DMS53 treated with DMSO at 0.1 percent for 48 hours (cell line): ENCODE measurements at regions not wholly inside any gene's neighbourhood (a gene's known extent, or its start where the extent isn't known, plus 50 kb on each side); places are given as distances from the start of the nearest gene placed in this dataset.
"Not testable (repeated sequence)": the region's sequence is repeated elsewhere in the genome, so short reads cannot be mapped to it uniquely, and the experiment has no call there.

Experiments
- DNase-seq: peaks from one replicate; lab custom pipeline; 2025; ENCODE audit not compliant: unreplicated experiment; lab: John Stamatoyannopoulos, UW

GRCh38 chr16:9610727-9611126 is 519.3 kb downstream of the HAPSTR1 start:
- DNase-seq: no peak

GRCh38 chr16:9612267-9612666 is 520.8 kb downstream of the HAPSTR1 start:
- no peak for DNase-seq

GRCh38 chr16:9614389-9614788 is 522.9 kb downstream of the HAPSTR1 start:
- DNase-seq: no peak

DNA sequence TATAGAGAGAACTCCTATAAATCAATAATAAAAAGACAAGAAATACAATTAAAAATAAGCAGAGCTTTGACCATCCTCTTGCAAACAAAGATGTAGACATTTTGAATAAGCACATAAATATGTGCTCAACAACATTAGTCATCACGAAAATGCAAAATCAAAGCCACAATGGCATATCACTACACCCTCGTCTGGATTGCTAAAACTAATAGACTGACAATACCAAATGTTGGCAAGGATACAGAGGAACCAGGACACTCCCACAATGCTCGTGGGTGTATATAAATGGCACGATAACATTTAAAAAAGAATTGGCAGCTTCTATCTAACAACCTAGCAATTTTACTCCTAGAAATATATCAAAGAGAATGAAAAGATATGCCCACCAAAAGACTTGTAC is 530.8 kb downstream of the HAPSTR1 start:
- no peak for DNase-seq

DNA sequence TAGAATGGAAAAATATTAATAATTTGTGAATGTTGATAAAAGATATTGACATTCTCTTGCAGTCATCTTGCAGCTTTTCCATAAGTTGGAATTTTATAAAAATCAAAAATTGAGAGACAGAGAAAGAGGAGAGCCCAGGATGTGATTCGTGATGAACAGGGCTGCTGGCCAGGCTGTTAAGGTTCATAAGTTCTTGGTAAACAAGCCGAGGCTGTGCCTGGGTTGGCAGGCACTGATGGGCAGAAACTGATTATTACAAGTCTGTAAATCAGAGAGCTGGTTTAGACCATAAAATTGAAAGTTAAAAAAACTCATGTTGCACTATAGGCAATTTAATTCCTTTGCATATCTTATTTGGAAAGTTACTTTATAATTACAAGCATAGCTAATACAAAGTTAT is 533.7 kb downstream of the HAPSTR1 start:
- DNase-seq: no peak

DNA sequence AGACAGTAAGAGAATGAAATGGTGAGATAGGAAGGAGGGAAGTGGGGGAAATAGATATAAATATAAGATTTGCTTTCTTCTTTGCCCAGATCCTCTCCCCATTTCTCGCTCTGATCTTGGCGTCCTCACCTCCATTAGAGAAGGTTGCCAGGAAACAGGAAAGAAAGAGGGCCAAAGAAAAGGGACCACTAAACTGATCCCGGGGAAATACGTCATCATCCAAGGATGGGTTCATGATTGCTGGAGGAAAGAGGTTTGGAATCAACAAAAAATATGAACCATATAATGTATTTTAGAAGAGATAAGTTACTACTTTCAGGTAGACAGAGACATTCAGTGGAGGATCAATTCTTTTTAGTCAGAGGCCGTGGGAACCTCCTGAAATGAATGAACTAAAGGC is 536.0 kb downstream of the HAPSTR1 start:
- no peak for DNase-seq

DNA sequence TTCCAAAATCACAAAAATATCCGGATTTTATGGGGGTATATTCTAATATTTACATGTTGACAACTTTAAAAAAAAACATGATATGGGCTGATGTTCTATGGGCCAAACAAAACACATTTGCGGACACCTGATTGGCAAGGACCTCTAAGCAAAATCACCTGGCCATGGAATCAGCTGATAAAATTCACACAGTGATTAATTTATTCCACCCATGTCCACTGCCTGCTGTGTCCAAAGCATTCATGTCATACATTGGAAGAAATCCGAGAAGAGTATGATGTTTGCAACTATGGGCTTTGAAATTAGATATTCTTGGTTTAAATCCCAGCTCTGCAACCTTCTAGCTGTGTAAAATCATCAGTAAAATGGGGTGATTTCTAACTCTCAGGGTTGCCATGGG is 538.7 kb downstream of the HAPSTR1 start:
- DNase-seq: no peak

GRCh38 chr16:9630985-9631384 is 539.5 kb downstream of the HAPSTR1 start:
- DNase-seq: no peak

DNA sequence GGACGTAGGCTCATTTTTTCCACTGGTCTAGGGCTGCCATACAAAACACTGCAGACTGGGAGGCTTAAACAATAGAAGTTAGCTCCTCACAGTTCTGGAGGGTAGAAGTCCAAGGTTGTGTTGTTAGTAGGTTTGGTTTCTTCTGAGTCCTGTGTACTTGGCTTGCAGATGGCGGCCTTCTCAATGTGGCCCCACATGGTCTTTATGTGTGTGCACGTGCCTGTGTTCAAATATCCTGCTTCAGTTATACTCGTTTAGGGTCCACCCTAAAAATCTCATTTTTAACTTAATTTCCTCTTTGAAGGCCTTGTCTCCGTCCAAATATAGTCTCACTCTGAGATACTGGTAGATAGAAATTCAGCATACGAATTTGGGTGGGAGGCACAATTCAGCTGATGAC is 542.4 kb downstream of the HAPSTR1 start:
- no peak for DNase-seq

DNA sequence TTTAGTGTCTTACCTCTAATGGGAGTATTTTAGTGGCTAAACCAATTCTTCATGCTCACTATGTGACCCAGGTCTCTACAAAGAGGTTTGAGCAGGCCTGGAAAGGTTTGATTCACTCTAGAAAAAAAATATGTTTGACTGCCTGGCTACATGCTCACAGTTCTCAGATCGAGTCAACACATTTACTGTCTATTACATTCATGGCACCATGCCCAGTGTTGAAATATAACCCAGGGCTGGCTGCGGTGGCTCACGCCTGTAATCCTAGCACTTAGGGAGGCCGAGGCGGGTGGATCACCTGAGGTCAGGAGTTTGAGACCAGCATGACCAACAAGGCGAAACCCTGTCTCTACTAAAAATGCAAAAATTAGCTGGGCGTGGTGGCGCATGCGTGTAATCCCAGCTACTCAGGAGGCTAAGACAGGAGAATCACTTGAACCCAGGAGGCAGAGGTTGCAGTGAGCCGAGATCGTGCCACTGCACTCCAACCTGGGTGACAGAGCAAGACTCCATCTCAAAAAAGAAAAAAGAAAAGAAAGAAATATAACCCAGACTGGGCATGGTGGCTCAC is 543.8 kb downstream of the HAPSTR1 start:
- DNase-seq: not testable (repeated sequence)

- no peak for DNase-seq
Observed at GRCh38 chr16:9644258-9644657, 538.0 kb downstream of the GRIN2A start.

DNA sequence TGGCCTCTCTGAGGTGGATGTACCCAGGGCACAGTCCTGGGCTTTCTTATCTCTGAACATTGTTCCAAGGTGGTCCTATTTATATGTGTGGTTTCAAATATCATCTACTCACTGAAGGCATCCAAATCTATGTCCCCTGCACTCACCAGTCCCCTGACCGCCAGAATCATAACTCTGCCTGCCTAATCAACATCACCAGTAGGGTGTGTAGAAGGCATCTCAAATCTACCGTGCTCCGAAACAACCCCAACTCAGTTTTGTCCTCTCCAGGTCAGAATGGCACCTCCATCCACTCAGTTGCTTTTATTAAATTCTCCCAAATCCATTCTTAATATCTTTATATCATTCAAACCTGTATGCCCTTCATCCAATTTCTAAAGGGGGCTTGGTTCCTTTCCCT is 536.3 kb downstream of the GRIN2A start:
- no peak for DNase-seq

DNA sequence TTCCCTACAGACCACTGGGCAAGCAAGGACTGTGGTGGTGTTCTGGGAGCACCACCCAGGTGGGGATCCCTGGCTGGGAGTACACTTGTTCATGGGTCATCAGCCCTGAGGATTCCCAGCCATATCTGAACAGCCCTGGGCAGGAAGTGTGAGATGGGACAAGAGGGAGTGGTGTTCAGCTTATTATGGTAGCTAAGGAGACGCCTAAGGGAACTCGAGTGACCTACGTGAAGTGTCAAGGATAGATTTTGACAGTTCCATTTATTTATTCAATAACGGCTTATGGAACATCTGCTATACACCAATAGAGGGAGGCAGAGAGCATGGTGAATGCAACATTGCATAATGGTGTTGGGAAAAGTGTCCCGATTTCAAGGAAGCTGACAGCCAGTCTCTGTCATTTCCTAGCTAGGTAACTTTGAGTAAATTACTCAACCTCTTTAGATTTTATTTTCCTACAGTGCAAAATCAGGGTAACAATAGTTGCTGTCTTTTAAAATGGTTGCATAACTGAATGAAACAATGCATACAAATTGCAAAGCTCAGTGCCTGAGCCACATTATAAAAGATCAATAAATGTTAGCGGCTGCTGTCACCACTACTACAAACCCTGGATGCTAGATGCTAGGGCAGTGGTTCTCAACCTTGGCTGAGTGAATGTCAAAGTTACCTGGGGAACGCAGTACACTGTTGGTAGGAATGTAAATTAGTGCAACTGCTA is 534.1 kb downstream of the GRIN2A start:
- peak; percentile 23 for DNase-seq

DNA sequence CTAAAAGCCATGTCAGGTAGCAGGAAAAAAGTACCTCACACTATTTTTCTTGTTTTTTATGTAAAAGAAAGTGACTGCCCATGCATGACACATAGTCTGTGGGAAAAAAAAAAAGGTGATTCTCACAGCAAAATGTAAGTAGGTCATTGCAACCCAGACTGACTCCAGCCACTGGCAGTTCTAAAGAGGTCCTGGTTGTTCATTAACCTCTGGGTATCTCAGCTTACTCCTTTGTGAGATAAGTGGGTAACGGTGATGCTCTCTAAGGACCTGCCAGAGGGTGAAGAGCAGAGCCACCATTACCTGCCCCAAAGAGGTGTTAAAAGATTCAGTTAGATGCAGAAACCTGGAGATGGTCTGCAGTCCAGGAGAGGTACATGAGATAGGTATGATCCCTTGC is 531.9 kb downstream of the GRIN2A start:
- DNase-seq: no peak

- DNase-seq: no peak
Observed at GRCh38 chr16:9655051-9655450, 527.2 kb downstream of the GRIN2A start.

DNA sequence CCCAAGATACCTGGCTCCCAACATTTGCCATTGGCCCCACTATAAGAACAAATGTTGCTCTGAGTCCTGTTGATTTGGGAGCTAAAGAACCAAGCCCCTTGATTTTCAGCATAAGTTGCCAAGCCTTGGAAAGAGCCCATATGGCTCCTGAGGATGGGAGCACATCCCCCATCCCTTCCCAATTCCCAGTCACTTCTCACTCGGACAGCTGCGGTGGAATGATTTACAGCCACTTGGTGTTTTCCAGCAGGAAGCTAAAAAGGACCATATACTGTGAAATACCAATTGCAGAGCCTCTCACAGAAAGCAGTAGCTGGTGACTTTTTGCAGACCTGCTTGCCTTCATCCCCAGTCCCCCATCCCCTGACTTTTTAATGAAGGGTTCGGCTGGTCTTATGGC is 524.6 kb downstream of the GRIN2A start:
- no peak for DNase-seq

DNA sequence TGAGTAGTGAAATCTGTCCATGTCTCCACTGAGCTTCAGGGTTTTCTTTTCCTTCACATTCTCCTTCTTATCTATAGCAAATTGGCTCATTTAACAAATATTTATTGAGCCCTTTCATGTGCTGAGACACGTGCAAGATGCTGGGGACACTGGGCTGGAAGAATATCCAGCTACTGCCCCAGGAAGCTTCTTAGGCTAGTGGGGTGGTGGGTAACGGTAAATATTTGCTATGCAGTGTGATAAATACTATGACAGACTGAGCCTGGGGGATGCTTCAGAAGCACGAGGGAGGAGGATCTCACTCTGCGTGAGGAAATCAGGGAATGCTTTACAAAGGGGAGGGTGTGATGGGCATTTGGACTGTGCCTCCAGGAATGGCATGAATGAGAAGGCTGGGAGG is 524.1 kb downstream of the GRIN2A start:
- no peak for DNase-seq

GRCh38 chr16:9658586-9658985 is 523.6 kb downstream of the GRIN2A start:
- DNase-seq: no peak

- no peak for DNase-seq
Observed at GRCh38 chr16:9660898-9661297, 521.3 kb downstream of the GRIN2A start.

DNA sequence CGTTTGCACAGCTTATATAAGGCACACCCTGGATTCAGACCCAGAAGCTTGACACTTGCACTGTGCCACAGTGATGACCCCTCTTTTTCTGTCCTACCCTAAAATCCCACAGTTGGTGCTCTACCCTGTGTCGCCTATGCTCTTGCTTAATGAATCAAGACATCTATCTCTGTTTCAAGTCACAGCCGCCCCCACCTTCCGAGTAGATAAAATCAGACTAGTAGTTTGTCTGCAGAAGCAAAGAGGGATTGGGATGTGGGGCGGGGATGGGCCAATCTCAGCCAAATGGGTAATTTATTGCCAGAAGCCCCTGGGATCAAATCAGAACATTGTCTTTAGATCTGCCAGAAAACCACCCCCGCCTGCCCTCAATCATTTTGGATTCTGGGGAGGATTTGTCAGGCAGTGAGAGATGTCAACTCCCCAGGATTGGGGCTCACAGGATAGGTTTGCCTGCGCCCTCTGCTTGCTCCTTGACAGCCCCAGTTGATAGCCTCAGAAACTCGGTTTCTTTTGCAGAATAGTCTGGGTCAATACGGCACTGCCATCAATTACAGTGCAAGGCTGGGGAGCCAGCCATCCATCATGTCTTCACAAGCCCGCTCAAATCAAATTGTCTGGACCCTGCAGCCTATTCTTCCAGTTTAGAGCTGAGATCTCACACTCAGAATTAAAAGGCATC is 520.8 kb downstream of the GRIN2A start:
- DNase-seq: no peak

DNA sequence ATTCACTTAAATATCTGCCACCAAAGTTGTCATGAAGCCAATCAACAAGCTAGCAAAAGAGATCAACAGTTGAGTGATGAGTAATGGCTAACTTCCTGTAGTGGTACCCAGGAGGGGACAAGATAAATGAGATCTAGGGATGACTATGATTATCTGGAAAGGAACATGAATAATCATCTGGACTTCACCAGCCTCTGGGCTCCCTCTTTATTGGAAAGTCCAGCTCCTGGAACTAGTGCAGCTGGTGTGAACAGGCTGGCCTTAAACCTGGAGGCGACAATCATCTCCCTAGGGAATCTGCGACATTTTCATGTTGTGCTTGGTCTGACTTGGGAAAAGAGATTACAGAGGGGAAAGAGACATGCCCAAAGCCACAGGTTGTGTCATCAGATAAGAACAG is 518.6 kb downstream of the GRIN2A start:
- DNase-seq: no peak

DNA sequence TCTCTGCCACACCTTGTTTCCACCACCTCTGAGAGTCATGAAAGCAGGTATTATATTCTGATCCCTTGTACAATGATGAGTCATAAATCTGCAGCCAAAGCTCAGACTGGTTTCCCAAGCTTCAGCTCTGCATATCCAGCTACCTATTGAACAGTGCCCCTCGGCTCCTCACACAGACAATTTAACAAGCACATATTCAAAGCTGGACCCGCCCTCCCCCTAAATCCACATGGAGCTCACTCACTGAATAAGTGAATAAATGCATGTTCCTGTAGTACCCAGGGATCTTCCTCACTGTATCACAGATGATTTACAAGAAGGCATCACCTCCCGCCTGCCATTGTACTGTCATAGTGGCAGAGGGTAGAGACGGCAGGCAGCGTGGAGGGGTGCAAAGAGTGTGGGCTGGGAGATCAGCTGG is 516.4 kb downstream of the GRIN2A start:
- DNase-seq: no peak
